LNCaP clone FGC (cell line): ENCODE measurements at regions not wholly inside any gene's neighbourhood (a gene's known extent, or its start where the extent isn't known, plus 50 kb on each side); places are given as distances from the start of the nearest gene placed in this dataset.
"Not testable (repeated sequence)": the region's sequence is repeated elsewhere in the genome, so short reads cannot be mapped to it uniquely, and the experiment has no call there.

Experiments used
- DNase-seq: peaks from one replicate; pipeline ENCODE4 v3.0.0-alpha.2; 2011; ENCODE audit warnings: low read depth
- H3K4me3 ChIP-seq: 2 replicates; pipeline ENCODE4 v1.5.1; 2011; ENCODE audit warnings: mild to moderate bottlenecking, low read depth, low read length, control low read depth

- DNase-seq, H3K4me3 ChIP-seq: not testable (repeated sequence)
Observed at GRCh38 chr3:195669310-195669709, 51.5 kb upstream of the MUC20 start.

- not testable (repeated sequence) for DNase-seq, H3K4me3 ChIP-seq
Observed at GRCh38 chr3:195668131-195668766, 52.5 kb upstream of the MUC20 start.

DNA sequence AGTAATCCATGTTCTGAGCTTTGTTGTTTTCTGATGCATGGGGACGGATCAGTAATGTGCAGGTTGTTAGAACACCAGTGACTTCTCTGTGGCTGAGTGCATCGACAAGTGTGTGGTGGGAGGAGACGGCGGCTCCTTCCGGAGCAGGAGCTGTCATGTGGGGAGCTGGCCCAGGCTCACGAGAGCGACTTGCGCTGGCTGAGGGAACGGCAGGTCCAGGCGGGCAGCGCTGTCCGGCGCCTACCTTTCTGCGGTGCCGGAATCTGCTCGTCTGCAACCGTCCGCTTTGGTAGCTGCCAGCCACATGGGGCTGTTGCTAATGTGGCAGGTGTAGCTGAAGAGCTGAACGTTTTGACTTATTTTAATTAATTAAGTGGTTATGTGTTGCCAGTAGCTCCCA is 55.5 kb upstream of the MUC20 start:
- not testable (repeated sequence) for H3K4me3 ChIP-seq

GRCh38 chr3:195664131-195664530 is 56.6 kb upstream of the MUC20 start:
- not testable (repeated sequence) for H3K4me3 ChIP-seq, DNase-seq

More for the DNA sequence above, 55.5 kb upstream of the MUC20 start:
- DNase-seq: not testable (repeated sequence)

- H3K4me3 ChIP-seq: peak overlapping the region; percentile 58
Observed at GRCh38 chr3:195659136-195659533, 61.6 kb upstream of the MUC20 start.

DNA sequence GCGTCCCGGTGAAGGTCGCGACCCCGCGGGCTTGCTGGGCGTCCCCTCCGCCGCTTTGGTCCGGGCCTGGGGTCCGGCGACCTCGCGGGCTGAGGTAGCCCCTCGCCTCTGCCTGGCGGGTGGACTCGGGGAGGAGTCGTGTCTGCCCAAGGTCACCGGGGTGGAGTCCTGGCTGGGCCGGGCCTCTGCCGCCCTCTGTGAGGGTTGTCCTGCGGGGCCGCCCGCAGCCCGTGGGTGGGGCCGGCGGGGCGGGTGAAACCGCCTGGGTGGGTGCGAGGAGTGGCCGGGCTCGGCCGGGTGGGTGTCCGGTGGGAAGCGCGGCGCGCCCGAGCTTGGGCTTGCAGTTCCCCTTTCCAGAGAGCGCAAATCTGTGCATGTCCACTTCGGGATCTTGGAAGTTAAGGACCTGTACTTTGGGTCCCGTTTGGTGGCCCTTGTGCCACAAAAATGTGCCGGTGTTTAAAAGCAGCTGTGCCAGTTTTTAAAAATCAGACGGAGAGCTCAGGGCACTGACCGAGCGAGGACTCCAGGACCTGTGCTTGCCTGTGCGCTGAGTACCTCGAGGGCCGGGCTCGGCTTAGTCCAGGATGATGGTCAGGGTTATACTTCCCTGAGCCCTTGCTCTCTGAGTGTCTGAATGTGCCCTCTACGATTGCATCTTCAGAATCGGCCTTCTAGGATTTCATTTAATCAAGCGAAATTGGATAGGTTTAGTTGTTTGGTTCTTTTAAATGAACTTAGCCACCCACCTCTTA is 62.2 kb upstream of the MUC20 start:
- peak overlapping the region; percentile 58 for H3K4me3 ChIP-seq
- DNase-seq: not testable (repeated sequence)

More at GRCh38 chr3:195659136-195659533, 61.6 kb upstream of the MUC20 start:
- DNase-seq: not testable (repeated sequence)

DNA sequence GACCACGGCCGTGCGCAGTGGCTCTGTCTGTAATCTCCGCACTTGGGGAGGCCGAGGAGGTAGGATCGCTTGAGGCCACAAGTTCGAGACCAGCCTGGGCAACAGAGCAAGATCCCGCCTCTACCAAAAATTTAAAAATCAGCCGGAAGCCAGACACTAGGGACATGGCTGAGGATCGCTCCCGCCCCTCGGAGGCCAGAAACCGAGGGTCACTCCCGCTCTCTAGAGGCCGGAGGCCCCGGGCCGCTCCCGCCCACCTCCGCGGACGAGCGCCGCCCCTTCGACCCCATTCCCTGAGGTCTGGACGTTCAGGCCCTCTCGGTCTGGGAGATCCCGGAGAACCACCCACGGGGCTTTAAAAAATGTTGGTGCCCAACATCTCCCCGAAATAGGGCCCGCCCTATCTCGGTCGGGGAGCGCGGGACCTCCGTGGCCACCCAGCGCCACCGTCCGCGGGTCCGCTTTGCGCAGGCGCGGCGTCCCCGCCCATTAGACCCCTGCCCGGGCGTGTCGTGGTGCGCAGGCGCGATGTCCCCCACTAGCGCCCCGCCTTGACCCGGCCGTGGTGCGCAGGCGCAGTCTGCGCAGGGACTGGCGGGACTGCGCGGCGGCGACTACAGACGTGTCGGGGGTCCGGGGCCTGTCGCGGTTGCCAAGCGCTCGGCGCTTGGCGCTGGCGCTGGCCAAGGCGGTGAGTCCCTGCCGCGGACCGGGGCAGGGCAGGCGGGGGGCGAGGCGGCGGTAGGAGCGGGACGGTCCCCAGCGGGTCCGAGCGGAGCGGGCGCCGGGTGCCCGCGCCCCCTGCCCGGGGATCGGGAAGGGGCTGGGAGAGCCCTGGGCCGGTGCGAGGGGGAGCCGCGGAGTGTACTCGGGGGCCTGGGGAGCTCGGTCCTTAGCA is 63.1 kb upstream of the MUC20 start:
- peak overlapping the region; percentile 58 for H3K4me3 ChIP-seq
- peak; percentile 17 for DNase-seq

- not testable (repeated sequence) for DNase-seq, H3K4me3 ChIP-seq
Observed at GRCh38 chr3:195656091-195656490, 64.7 kb upstream of the MUC20 start.

DNA sequence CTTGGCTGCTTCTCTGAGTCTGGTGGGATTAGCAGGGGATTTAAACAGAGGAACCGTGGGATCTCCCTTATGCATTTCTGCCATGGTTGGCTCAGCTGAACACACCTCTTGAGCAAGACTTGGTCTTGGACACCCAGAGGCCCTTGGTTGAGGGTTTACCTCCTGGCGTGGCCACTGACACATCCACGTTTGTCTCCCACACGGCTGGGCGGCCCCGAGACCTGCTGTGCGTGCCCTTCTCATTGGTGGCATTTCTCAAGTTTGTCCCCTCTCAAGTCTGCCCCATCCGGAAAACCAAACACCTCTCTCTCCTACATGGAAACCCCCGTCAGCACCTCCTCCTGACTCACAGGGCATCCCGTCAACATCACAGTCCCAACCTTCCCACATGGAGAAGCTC is 66.0 kb upstream of the MUC20 start:
- H3K4me3 ChIP-seq, DNase-seq: not testable (repeated sequence)

DNA sequence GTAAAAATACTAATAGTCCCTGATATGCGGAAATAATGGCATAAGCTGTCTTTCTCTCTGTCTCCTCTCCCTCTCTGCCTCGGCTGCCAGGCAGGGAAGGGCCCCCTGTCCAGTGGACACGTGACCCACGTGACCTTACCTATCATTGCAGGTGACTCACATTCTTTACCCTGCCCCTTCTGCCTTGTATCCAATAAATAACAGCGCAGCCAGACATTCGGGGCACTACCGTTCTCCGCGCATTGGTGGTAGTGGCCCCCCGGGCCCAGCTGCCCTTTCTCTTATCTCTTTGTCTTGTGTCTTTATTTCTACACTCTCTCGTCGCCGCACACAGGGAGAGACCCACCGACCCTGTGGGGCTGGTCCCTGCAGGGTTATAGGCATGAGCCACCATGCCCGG is 66.6 kb upstream of the MUC20 start:
- not testable (repeated sequence) for DNase-seq, H3K4me3 ChIP-seq

DNA sequence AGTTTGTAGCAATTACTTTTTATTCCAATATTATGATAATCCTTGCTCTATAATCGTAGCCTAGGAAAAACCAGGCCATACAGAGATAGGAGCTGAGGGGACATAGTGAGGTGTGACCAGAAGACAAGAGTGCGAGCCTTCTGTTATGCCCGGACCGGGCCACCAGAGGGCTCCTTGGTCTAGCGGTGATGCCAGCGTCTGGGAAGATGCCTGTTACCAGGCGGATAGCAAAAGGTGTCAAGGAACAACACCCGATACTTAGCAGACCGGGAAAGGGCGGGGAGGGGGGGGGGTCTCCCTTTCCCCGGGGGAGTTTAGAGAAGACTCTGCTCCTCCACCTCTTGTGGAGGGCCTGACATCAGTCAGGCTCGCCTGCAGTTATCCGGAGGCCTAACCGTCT is 67.1 kb upstream of the MUC20 start:
- DNase-seq, H3K4me3 ChIP-seq: not testable (repeated sequence)

DNA sequence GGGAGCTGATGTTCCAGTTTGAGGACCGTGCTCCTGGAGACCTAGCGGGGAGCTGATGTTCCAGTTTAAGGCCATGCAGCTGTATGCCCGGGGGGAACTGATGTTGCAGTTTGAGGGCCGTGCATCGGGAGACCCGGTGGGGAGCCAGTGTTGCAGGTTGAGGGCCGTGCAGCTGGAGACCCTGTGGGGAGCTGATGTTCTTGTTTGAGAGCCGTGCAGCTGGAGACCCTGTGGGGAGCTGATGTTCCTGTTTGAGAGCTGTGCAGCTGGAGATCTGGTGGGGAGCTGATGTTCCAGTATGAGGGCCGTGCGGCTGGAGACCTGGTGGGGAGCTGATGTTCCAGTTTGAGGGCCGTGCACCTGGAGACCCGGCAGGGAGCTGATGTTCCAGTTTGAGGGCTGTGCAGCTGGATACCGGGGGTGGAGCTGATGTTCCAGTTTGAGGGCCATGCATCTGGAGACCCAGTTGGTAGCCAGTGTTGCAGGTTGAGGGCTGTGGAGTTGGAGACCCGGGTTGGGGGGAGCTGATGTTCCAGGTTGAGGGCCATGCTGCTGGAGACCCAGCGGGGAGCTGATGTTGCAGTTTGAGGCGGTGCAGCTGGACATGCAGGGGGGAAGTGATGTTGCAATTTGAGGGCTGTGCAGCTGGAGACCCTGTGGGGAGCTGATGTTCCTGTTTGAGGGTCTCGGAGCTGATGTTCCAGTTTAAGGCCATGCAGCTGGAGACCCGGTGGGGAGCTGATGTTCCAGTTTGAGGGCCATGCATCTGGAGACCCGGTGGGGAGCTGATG is 64.4 kb upstream of the APOD start:
- not testable (repeated sequence) for H3K4me3 ChIP-seq, DNase-seq

DNA sequence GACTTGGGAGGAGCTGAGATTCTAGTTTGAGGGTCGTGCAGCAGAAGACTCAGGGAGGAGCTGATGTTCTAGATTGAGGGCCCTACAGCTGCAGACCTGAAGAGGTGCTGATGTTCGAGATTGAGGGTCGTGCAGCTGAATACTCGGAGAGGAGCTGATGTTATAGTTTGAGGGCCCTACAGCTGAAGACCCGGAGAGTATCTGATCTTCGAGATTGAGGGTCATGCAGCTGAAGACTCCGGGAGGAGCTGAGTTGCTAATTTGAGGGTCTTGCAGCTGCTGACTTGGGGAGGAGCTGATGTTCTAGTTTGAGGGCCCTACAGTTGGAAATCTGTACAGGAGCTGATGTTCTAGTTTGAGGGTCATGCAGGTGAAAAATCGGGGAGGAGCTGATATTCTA is 62.1 kb upstream of the APOD start:
- DNase-seq, H3K4me3 ChIP-seq: not testable (repeated sequence)

DNA sequence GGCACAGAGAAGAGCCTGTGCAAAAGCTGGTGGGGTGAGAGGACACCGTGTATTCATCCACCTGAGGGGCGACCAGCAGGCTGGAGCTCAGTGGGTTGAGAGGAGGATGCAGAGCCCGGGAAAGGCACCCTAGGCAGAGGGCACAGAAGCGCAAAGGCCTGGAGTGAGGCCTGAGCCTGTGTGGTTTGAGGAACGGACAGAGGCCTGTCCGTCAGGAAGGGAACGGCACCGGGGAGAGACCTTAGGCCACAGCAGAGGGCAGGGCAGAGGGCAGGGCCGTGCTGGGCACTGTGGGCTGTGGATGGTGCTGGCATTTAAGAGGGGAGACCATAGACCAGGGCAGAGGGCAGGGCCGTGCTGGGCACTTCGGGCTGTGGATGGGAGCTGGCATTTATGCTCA is 59.5 kb upstream of the APOD start:
- H3K4me3 ChIP-seq, DNase-seq: not testable (repeated sequence)

DNA sequence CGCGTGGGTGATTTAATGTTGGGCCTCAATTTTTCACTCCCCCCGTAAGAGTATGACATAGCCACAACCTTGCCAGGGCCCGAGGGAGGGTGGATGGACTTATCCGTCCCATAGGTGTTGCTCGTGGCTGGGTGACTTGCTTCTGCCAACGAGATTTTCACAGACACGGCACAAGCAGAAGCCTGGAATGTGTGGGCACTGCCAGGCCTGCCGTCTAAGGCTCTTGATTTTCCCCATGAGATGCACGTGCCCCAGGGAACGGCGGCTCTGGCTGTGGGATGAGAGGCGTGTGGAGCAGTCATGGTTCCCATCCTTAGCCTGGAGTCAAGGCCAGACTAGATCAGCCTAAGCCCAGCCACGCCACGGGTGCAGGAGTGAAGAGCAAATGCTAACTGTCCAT is 58.6 kb upstream of the APOD start:
- not testable (repeated sequence) for H3K4me3 ChIP-seq, DNase-seq

DNA sequence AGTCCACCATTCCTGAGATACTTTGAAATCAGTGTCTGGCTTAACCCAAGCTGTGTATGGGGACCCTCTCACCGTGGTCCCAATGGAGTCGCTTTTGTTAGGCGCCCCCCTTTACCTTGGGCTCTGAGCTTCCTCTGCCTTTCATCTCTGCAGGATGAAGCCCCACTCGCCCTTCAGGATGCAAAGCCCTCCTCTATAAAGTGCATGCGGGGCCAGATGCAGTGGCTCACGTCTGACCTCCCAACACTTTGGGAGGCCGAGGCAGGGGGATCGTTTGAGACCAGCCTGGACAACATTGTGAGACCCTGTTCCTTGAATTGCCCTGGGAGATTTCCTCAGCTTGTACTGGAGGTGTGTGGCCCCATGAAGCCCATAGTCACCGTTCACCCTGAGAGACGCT is 54.7 kb upstream of the APOD start:
- not testable (repeated sequence) for H3K4me3 ChIP-seq, DNase-seq

DNA sequence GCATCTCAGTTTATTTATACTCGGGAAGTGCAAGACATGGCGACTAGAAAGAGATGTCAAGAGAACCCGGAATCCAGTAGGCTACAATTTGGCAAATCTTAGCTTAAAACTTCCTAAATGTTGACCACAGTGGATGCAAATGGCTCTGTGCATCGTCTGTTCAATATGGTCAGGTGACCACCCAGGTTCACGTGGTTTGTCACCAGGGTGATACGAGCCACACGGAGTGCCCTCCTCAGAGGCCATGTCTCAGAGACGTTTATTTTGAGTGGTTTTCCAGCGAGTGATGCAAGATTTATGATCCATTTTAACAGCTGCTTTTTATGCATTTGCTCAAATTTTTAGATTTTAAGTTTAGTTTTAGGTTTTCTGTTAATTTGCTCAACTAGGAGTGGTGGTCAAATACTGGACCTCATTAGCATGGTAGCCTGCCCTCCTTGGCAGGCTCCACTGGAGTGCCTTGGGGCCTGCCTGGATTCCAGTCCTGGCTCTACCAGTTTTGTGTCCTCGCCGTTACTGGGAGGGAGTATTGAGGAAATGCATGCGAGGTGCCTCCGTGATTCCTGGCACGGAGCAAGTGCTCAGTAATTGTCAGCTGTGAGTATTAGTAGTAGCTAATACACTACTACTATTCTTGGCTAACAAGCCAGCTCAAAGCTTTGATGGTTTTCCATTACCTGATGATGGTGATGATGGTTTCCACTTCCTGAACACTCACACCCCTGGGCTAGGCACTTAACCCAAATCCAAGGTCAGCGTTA is 53.9 kb upstream of the APOD start:
- DNase-seq: not testable (repeated sequence)
- H3K4me3 ChIP-seq: peak overlapping the region; percentile 40; the same call in 1 of the 2 replicates

- H3K4me3 ChIP-seq: peak overlapping the region; percentile 40
- not testable (repeated sequence) for DNase-seq
Observed at GRCh38 chr3:195637011-195637410, 53.3 kb upstream of the APOD start.
